Thymus (tissue), 11 donors: ENCODE measurements at regions not wholly inside any gene's neighbourhood (a gene's known extent, or its start where the extent isn't known, plus 50 kb on each side); places are given as distances from the start of the nearest gene placed in this dataset.
"Not testable (repeated sequence)": the region's sequence is repeated elsewhere in the genome, so short reads cannot be mapped to it uniquely, and the experiment has no call there.

Experiments used
- DNase-seq, 9 donors: peaks; one replicate each; pipeline ENCODE4 v3.0.0-alpha.2; 2013; ENCODE audit warnings: low spot score in 9 of 9, low read depth in 6 of 9, missing footprints in 1 of 9
- H3K27ac ChIP-seq, 2 donors: one replicate each; pipeline ENCODE4 v1.5.1; 2013; ENCODE audit warnings: control low read depth in 1 of 2, low read depth in 1 of 2, low read length in 1 of 2, mild to moderate bottlenecking in 1 of 2, moderate library complexity in 1 of 2
- H3K27me3 ChIP-seq, 2 donors: one replicate each; pipeline ENCODE4 v1.5.1; 2013; ENCODE audit warnings: low read length in 1 of 2; ENCODE audit not compliant: control insufficient read depth in 2 of 2, insufficient read depth in 1 of 2
- H3K36me3 ChIP-seq, 2 donors: one replicate each; pipeline ENCODE4 v1.5.1; 2013; ENCODE audit warnings: low read length in 1 of 2, mild to moderate bottlenecking in 1 of 2, moderate library complexity in 1 of 2; ENCODE audit not compliant: control insufficient read depth in 2 of 2, insufficient read depth in 2 of 2
- H3K4me1 ChIP-seq, 2 donors: one replicate each; pipeline ENCODE4 v1.5.1; 2013; ENCODE audit warnings: low read length in 2 of 2; ENCODE audit not compliant: control insufficient read depth in 2 of 2, insufficient read depth in 2 of 2
- H3K4me3 ChIP-seq, 2 donors: one replicate each; pipeline ENCODE4 v1.5.1; 2013; ENCODE audit warnings: low read length in 2 of 2, control low read depth in 1 of 2, mild to moderate bottlenecking in 1 of 2
- H3K9me3 ChIP-seq, 2 donors: one replicate each; pipeline ENCODE4 v1.5.1; 2013; ENCODE audit warnings: low read length in 1 of 2, mild to moderate bottlenecking in 1 of 2; ENCODE audit not compliant: control insufficient read depth in 2 of 2, insufficient read depth in 1 of 2
- WGBS: extraction: QIAGEN DNeasy Blood & Tissue Kit; methylation state at CpG from one replicate; pipeline ENCODE4 v1.1.7; 2013; 5-methylcytosine and 5-hydroxymethylcytosine counted together
- donor health status: healthy.

GRCh38 chr1:209183195-209183594 lies 400.3 kb upstream of the CAMK1G start:
- H3K4me1 ChIP-seq, result no peaks in the 10 kb centered on the region
- no peaks in the 10 kb centered on the region for H3K36me3 ChIP-seq
- no peak overlapping the region for H3K4me3 ChIP-seq
- no peaks in the 10 kb centered on the region for H3K27me3 ChIP-seq
- DNase-seq, result no peak
- 91% methylated on average over 1 of the region's 1 CpG for WGBS
- no peak overlapping the region for H3K27ac ChIP-seq
- H3K9me3 ChIP-seq, result peaks cover 1 to 8% of the 10 kb centered on the region in 2 donors

- no peaks in the 10 kb centered on the region for H3K4me1 ChIP-seq
- no peaks in the 10 kb centered on the region for H3K27me3 ChIP-seq
- 94% methylated on average over 3 of the region's 3 CpGs for WGBS
- peaks cover 1 to 8% of the 10 kb centered on the region in 2 donors for H3K9me3 ChIP-seq
- no peak overlapping the region for H3K27ac ChIP-seq
- H3K4me3 ChIP-seq, result no peak overlapping the region
- DNase-seq, result no peak
- H3K36me3 ChIP-seq, result no peaks in the 10 kb centered on the region
Measured at GRCh38 chr1:209187589-209187988, 395.9 kb upstream of the CAMK1G start.

GRCh38 chr1:209190591-209191261 lies 392.8 kb upstream of the CAMK1G start:
- DNase-seq, result peak in 4 of 9 donors; percentile 12 to 52 (median 34)
- H3K27ac ChIP-seq, result no peak overlapping the region
- 18% methylated on average over 12 of the region's 12 CpGs for WGBS
- no peaks in the 10 kb centered on the region for H3K36me3 ChIP-seq
- H3K4me1 ChIP-seq, result no peaks in the 10 kb centered on the region
- H3K9me3 ChIP-seq, result peaks cover 0 to 3% of the 10 kb centered on the region in 2 donors
- no peak overlapping the region for H3K4me3 ChIP-seq
- no peaks in the 10 kb centered on the region for H3K27me3 ChIP-seq

GRCh38 chr1:209191262-209191634 lies 392.3 kb upstream of the CAMK1G start:
- no peaks in the 10 kb centered on the region for H3K36me3 ChIP-seq
- H3K27me3 ChIP-seq, result no peaks in the 10 kb centered on the region
- no peak overlapping the region for H3K4me3 ChIP-seq
- peaks cover 0 to 3% of the 10 kb centered on the region in 2 donors for H3K9me3 ChIP-seq
- H3K27ac ChIP-seq, result no peak overlapping the region
- WGBS, result 92% methylated on average over 1 of the region's 1 CpG
- no peaks in the 10 kb centered on the region for H3K4me1 ChIP-seq
- DNase-seq, result no peak

- no peak for DNase-seq
- H3K9me3 ChIP-seq, result peaks cover 0 to 3% of the 10 kb centered on the region in 2 donors
- no peak overlapping the region for H3K27ac ChIP-seq
- no peaks in the 10 kb centered on the region for H3K4me1 ChIP-seq
- H3K4me3 ChIP-seq, result no peak overlapping the region
- no peaks in the 10 kb centered on the region for H3K27me3 ChIP-seq
- H3K36me3 ChIP-seq, result no peaks in the 10 kb centered on the region
Measured at GRCh38 chr1:209196140-209196539, 387.4 kb upstream of the CAMK1G start.

GRCh38 chr1:209198961-209199750 lies 384.4 kb upstream of the CAMK1G start:
- no peak overlapping the region for H3K4me3 ChIP-seq
- no peak for DNase-seq
- H3K36me3 ChIP-seq, result no peaks in the 10 kb centered on the region
- no peaks in the 10 kb centered on the region for H3K27me3 ChIP-seq
- no peak overlapping the region for H3K27ac ChIP-seq
- H3K9me3 ChIP-seq, result peaks cover 0 to 3% of the 10 kb centered on the region in 2 donors
- 75% methylated on average over 12 of the region's 12 CpGs for WGBS
- no peaks in the 10 kb centered on the region for H3K4me1 ChIP-seq

- Histone ChIP-seq H3K27me3 (no peaks in the 10 kb centered on the region), H3K4me3 (no peak overlapping the region), H3K4me1 (no peaks in the 10 kb centered on the region), H3K36me3 (no peaks in the 10 kb centered on the region), H3K9me3 (peaks cover 0 to 3% of the 10 kb centered on the region in 2 donors), H3K27ac (no peak overlapping the region)
- DNase-seq, result no peak
- WGBS, result 53% methylated on average over 4 of the region's 4 CpGs
Measured at GRCh38 chr1:209199822-209200221, 383.7 kb upstream of the CAMK1G start.

GRCh38 chr1:209202321-209202720 lies 381.2 kb upstream of the CAMK1G start:
- not testable (repeated sequence) for H3K27me3 ChIP-seq, H3K27ac ChIP-seq, H3K9me3 ChIP-seq, H3K4me1 ChIP-seq, DNase-seq, H3K4me3 ChIP-seq, H3K36me3 ChIP-seq
- 93% methylated on average over 11 of the region's 11 CpGs for WGBS

- DNase-seq, result peak in 4 of 9 donors; percentile 22 to 45 (median 32)
- WGBS, result under 1% methylated on average over 4 of the region's 4 CpGs
Measured at GRCh38 chr1:209202830-209203532, 380.5 kb upstream of the CAMK1G start.

More at GRCh38 chr1:209202830-209203532, 380.5 kb upstream of the CAMK1G start:
- H3K4me3 ChIP-seq, result no peak overlapping the region
- no peaks in the 10 kb centered on the region for H3K9me3 ChIP-seq
- peaks cover 2 to 9% of the 10 kb centered on the region in 2 donors for H3K4me1 ChIP-seq
- no peaks in the 10 kb centered on the region for H3K36me3 ChIP-seq
- no peak overlapping the region for H3K27ac ChIP-seq
- peaks cover 0 to 12% of the 10 kb centered on the region in 2 donors for H3K27me3 ChIP-seq
